ENCODE measurements at regions not wholly inside any gene's neighbourhood (a gene's known extent, or its start where the extent isn't known, plus 50 kb on each side); places are given as distances from the start of the nearest gene placed in this dataset.

DNA sequence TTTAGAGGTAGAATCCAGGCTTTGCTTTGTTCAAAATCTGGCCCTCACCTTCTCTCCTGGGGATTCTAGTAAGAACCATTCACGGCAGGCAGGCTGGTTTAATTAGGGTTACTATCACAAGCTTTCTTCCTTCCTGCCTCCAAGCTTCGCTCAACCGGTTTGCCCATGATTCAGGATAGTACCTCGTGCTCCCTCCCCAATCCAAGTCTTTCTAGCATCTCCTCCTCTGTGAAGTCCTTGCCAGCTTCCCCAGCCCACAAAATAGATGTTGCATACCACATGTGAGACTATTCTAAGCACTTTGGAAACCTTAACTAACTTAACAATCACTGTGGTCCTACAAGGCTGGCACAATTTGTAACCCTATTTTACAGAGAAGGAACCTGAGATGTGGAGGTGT is 135.1 kb downstream of the SOCS6 start:
- DNase-seq (ENCODE audit: low read depth), result no peak
- TF ChIP-seq, protein P1, sequence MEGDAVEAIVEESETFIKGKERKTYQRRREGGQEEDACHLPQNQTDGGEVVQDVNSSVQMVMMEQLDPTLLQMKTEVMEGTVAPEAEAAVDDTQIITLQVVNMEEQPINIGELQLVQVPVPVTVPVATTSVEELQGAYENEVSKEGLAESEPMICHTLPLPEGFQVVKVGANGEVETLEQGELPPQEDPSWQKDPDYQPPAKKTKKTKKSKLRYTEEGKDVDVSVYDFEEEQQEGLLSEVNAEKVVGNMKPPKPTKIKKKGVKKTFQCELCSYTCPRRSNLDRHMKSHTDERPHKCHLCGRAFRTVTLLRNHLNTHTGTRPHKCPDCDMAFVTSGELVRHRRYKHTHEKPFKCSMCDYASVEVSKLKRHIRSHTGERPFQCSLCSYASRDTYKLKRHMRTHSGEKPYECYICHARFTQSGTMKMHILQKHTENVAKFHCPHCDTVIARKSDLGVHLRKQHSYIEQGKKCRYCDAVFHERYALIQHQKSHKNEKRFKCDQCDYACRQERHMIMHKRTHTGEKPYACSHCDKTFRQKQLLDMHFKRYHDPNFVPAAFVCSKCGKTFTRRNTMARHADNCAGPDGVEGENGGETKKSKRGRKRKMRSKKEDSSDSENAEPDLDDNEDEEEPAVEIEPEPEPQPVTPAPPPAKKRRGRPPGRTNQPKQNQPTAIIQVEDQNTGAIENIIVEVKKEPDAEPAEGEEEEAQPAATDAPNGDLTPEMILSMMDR (IDR thresholded peaks at IDR 0.05; ENCODE audit: low read depth, low read length), result no peak
- TF ChIP-seq POLR2A (IDR thresholded peaks at IDR 0.05; ENCODE audit: extremely low read depth, insufficient read length), result no peak
- TF ChIP-seq, protein P2, sequence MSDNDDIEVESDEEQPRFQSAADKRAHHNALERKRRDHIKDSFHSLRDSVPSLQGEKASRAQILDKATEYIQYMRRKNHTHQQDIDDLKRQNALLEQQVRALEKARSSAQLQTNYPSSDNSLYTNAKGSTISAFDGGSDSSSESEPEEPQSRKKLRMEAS (IDR thresholded peaks at IDR 0.05; ENCODE audit: low read depth, low read length), result no peak
- no peak for TF ChIP-seq MYC (IDR thresholded peaks at IDR 0.05; ENCODE audit: low read depth, low read length)
- no peak overlapping the region for H3K4me3 ChIP-seq (ENCODE audit: low read depth, low read length)

DNA sequence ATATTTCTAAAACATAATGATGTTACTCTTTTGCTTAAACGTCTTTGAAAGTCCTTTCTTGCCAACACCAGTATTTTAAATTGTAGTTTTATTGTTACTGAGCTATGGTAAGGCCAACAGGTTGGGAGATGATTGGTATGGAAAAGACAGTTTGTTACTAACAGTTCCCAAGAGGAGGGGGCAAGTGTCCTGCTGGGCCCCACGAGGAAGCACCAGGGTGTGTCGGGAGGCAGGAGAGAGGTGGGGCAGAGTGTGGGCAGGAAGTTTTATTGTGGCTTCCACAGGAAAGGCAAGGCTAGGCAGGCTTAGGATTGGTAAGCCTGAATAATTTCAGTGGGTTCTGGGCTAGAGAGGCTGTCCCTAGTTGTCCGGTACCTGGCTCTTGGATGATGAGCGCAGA is 134.3 kb downstream of the SOCS6 start:
- DNase-seq (ENCODE audit: low read depth), result no peak
- TF ChIP-seq POLR2A (IDR thresholded peaks at IDR 0.05; ENCODE audit: extremely low read depth, insufficient read length) (no peak), MYC (IDR thresholded peaks at IDR 0.05; ENCODE audit: low read depth, low read length) (no peak)
- TF ChIP-seq, protein P2 (IDR thresholded peaks at IDR 0.05; ENCODE audit: low read depth, low read length), result no peak
- TF ChIP-seq, protein P1 (IDR thresholded peaks at IDR 0.05; ENCODE audit: low read depth, low read length), result no peak
- no peak overlapping the region for H3K4me3 ChIP-seq (ENCODE audit: low read depth, low read length)

DNA sequence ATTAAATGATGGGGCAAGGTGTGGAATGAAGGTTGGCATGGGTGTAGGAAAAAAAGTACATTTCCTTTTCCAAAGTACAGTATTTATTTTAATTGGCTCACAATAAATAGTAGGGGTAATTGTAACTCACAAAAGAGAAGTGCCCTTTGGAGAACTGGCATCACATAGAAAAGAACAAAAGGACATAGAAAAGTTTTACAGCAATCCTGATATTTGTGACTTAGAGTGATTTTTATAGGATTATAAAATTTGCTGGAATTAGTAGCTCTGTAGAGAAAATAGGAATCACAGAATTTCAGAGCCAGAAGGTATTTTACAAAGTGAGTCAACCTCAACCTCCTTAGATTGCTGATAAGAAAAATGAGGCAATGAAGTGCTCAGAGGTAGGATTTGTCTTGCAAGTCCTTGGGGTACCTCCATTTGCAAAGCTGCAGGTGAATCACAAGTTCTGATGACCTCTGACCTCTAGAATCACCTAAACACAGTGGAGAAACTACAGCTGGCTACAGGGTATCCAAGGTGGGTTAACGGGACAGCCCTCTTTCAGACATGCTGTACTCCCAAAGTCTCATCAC is 133.6 kb downstream of the SOCS6 start:
- TF ChIP-seq MYC (IDR thresholded peaks at IDR 0.05; ENCODE audit: low read depth, low read length) (no peak), POLR2A (IDR thresholded peaks at IDR 0.05; ENCODE audit: extremely low read depth, insufficient read length) (no peak)
- DNase-seq (ENCODE audit: low read depth), result no peak
- no peak overlapping the region for H3K4me3 ChIP-seq (ENCODE audit: low read depth, low read length)

DNA sequence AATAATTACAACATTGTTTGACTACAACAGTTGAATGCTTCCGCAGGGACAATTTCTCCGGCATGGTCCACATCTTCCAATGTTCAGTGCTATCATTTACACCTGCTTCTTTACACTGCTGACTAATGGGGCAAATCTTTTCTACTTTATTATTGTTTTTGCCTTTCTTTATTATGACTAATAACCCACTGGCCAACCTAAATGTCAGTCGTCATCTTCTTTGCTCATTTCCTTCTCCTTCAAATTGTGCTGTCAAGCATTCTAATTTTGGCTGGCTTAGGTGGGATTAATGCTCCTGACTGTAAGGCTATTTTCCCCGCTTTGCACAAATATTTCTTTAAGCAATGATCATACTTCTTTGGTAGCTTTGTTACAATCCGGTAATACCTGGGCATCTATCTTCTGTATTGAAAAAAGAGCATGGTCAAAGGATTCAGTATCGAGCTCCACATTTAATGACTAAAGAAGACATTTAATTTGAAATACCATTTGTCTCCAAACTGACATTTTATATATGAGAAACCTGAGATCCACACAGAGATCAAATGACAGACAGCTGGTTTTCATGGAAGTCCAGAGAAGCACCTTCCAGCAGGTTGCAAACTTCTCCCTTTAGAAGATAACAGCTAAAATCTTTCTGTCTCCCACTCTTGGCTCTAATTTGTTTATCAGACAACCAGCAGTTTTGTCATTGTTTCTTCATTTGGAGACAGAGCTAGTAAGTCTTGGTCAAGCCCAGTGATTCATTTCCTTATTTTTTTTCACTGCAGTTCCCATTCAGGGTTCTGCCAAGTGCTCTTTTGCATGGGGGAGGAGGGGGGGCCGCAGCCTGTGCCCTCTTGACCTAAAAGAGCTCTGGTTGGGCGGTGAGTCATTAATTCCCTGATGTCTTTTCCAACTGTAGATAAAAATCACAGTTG is 132.9 kb downstream of the SOCS6 start:
- peak; percentile 87 for DNase-seq (ENCODE audit: low read depth)
- TF ChIP-seq POLR2A (IDR thresholded peaks at IDR 0.05; ENCODE audit: extremely low read depth, insufficient read length) (no peak), MYC (IDR thresholded peaks at IDR 0.05; ENCODE audit: low read depth, low read length) (no peak)
- TF ChIP-seq, protein P1 (IDR thresholded peaks at IDR 0.05; ENCODE audit: low read depth, low read length), result no peak
- TF ChIP-seq, protein P2 (IDR thresholded peaks at IDR 0.05; ENCODE audit: low read depth, low read length), result no peak
- no peak overlapping the region for H3K4me3 ChIP-seq (ENCODE audit: low read depth, low read length)

DNA sequence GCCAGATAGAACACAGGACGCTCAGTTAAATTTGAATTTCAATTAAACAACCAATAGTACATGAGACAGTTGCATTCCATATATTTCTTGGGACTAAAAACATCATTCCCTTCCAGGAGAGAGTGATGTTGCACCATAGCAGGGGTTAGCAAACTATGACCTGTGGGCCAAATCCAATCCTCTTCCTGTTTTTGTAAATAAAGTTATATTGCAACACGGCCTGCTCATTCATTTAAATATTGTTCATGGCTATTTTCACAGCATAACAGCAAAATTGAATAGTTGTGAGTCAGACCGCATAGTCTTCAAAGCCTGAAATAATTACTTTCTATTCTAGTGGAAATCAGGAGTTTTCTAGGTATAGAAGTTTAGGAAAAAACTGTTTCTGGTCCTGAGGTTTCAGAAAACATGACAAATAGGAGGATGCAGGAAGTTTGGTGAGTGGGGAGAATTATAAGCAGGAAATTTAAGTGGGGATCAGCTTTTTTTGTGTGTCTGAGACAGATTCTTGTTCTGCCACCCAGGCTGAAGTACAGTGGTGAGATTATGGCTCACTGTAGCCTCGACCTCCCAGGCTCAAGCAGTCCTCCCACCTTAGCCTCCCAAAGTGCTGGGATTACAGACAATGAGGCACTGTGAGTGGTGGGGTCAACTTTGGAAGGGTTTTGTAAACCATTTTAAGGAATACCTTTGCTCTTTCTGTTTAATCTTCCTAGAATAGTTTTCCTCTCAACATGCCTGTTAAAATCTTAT is 131.5 kb downstream of the SOCS6 start:
- TF ChIP-seq, protein P2 (IDR thresholded peaks at IDR 0.05; ENCODE audit: low read depth, low read length), result no peak
- TF ChIP-seq POLR2A (IDR thresholded peaks at IDR 0.05; ENCODE audit: extremely low read depth, insufficient read length) (no peak), MYC (IDR thresholded peaks at IDR 0.05; ENCODE audit: low read depth, low read length) (no peak)
- TF ChIP-seq, protein P1 (IDR thresholded peaks at IDR 0.05; ENCODE audit: low read depth, low read length), result no peak
- peak; percentile 51 for DNase-seq (ENCODE audit: low read depth)
- H3K4me3 ChIP-seq (ENCODE audit: low read depth, low read length), result no peak overlapping the region

All from NB4 (cell line).